Motor neuron (in vitro differentiated cells): ENCODE measurements at regions not wholly inside any gene's neighbourhood (a gene's known extent, or its start where the extent isn't known, plus 50 kb on each side); places are given as distances from the start of the nearest gene placed in this dataset.

ENCODE experiments used
- ATAC-seq, 8 experiments: fragments of 200-7000 bp; cut with Tn5 transposase; replicated peaks in 6 of 8; 2 replicates each; pipeline ENCODE4 v1.8.0; 2021; ENCODE audit warnings: mild to moderate bottlenecking in 8 of 8, moderate library complexity in 8 of 8
- H3K27ac ChIP-seq, 2 donors: fragments of 250-450 bp; sonication (Bioruptor Pico); 2 replicates each; pipeline ENCODE4 v1.9.0; 2021; ENCODE audit warnings: antibody characterized with exemption in 2 of 2, mild to moderate bottlenecking in 2 of 2, moderate library complexity in 1 of 2
- H3K4me1 ChIP-seq, 2 donors: fragments of 250-450 bp; sonication (Bioruptor Pico); replicated peaks in 1 of 2; 2 replicates each; pipeline ENCODE4 v1.6.1; 2021; ENCODE audit warnings: antibody characterized with exemption in 2 of 2, mild to moderate bottlenecking in 2 of 2, moderate library complexity in 1 of 2
- H3K4me3 ChIP-seq, 5 donors: fragments of 250-450 bp; sonication (Bioruptor Pico); 2 replicates each; pipeline ENCODE4 v1.9.0; 2021; ENCODE audit warnings: antibody characterized with exemption in 5 of 5, mild to moderate bottlenecking in 5 of 5, moderate library complexity in 4 of 5
- WGBS, 10 experiments: fragments of 450-650 bp; shearing (Covaris generic); methylation state at CpG; one replicate each; pipeline ENCODE4 v1.0.0; 2022; 5-methylcytosine and 5-hydroxymethylcytosine counted together
- in situ Hi-C, 9 experiments: fragments of 400-800 bp; cut with MboI; loops; one replicate each; pipeline ENCODE4 v1.15.0; 2021; ENCODE audit warnings: low sequenced_read_pairs in 9 of 9, low pct_unique_long_range_greater_than_20kb in 2 of 9; ENCODE audit not compliant: unreplicated experiment in 9 of 9

- peak in 1 of 8 experiments; percentile 24 for ATAC-seq
- no peaks in the 10 kb centered on the region for H3K4me1 ChIP-seq
- no peak overlapping the region for H3K27ac ChIP-seq
- in situ Hi-C loops: no loop called here
- H3K4me3 ChIP-seq: no peak overlapping the region
These were observed 73.8 kb downstream of the CBLN2 start for GRCh38 chr18:72470391-72470790.

- in situ Hi-C loops: no loop called here
- H3K27ac ChIP-seq: no peak overlapping the region
These were observed 76.0 kb downstream of the CBLN2 start for GRCh38 chr18:72468021-72468710.

GRCh38 chr18:72460210-72460680, 83.9 kb downstream of the CBLN2 start:
- no peak for ATAC-seq
- H3K4me1 ChIP-seq: no peaks in the 10 kb centered on the region
- 0 to 83% (median 49%) methylated on average over 1 of the region's 1 CpG; no CpG with 5 or more reads in 4 of the 10 experiments for WGBS, 10 experiments

More at GRCh38 chr18:72468021-72468710, 76.0 kb downstream of the CBLN2 start:
- no peak for ATAC-seq
- Histone ChIP-seq H3K4me3 (no peak overlapping the region), H3K4me1 (no peaks in the 10 kb centered on the region)
- WGBS, 10 experiments: 0 to 92% (median 47%) methylated on average over 1 to 4 of the region's 4 CpGs

GRCh38 chr18:72458271-72458670, 85.9 kb downstream of the CBLN2 start:
- Histone ChIP-seq H3K27ac (no peak overlapping the region), H3K4me3 (no peak overlapping the region), H3K4me1 (no peaks in the 10 kb centered on the region)
- in situ Hi-C loops: no loop called here
- ATAC-seq: no peak

More at GRCh38 chr18:72460210-72460680, 83.9 kb downstream of the CBLN2 start:
- no peak overlapping the region for H3K4me3 ChIP-seq
- no peak overlapping the region for H3K27ac ChIP-seq
- in situ Hi-C loops: no loop called here

- Histone ChIP-seq H3K4me1 (no peaks in the 10 kb centered on the region), H3K4me3 (no peak overlapping the region), H3K27ac (no peak overlapping the region)
- in situ Hi-C loops: no loop called here
- no peak for ATAC-seq
- 0 to 100% (median 82%) methylated on average over 1 of the region's 1 CpG; no CpG with 5 or more reads in 2 of the 10 experiments for WGBS, 10 experiments
These were observed 87.3 kb downstream of the CBLN2 start for GRCh38 chr18:72456802-72457201.

- in situ Hi-C loops: no loop called here
- Histone ChIP-seq H3K4me1 (peaks cover 0 to 3% of the 10 kb centered on the region in 2 donors), H3K4me3 (no peak overlapping the region), H3K27ac (no peak overlapping the region)
- 26 to 95% (median 66%) methylated on average over 2 to 6 of the region's 6 CpGs; no CpG with 5 or more reads in 1 of the 10 experiments for WGBS, 10 experiments
- no peak for ATAC-seq
These were observed 91.8 kb downstream of the CBLN2 start for GRCh38 chr18:72452328-72452727.

GRCh38 chr18:72444798-72445155, 99.4 kb downstream of the CBLN2 start:
- Histone ChIP-seq H3K4me1 (peaks cover 0 to 6% of the 10 kb centered on the region in 2 donors), H3K27ac (no peak overlapping the region), H3K4me3 (no peak overlapping the region)
- in situ Hi-C loops: no loop called here
- 4 to 60% (median 43%) methylated on average over 1 to 4 of the region's 4 CpGs; no CpG with 5 or more reads in 3 of the 10 experiments for WGBS, 10 experiments
- ATAC-seq: peak in 3 of 8 experiments; percentile 36 to 60 (median 47)

GRCh38 chr18:72444111-72444797, 99.9 kb downstream of the CBLN2 start:
- in situ Hi-C loops: no loop called here
- 14 to 80% (median 40%) methylated on average over 1 to 7 of the region's 7 CpGs; no CpG with 5 or more reads in 3 of the 10 experiments for WGBS, 10 experiments
- Histone ChIP-seq H3K27ac (no peak overlapping the region), H3K4me1 (peaks cover 0 to 3% of the 10 kb centered on the region in 2 donors), H3K4me3 (no peak overlapping the region)
- peak in 3 of 8 experiments; percentile 63 to 69 (median 68) for ATAC-seq

GRCh38 chr18:72436401-72436800, 107.7 kb downstream of the CBLN2 start:
- ATAC-seq: peak in 1 of 8 experiments; percentile 70
- Histone ChIP-seq H3K27ac (no peak overlapping the region), H3K4me3 (no peak overlapping the region), H3K4me1 (no peaks in the 10 kb centered on the region)
- in situ Hi-C loops: no loop called here
- 0 to 100% (median 42%) methylated on average over 1 to 3 of the region's 3 CpGs for WGBS, 10 experiments

GRCh38 chr18:72433756-72434155, 110.4 kb downstream of the CBLN2 start:
- in situ Hi-C loops: no loop called here
- ATAC-seq: no peak
- WGBS, 10 experiments: 31 to 95% (median 83%) methylated on average over 1 to 5 of the region's 5 CpGs

GRCh38 chr18:72427721-72428120, 116.4 kb downstream of the CBLN2 start:
- Histone ChIP-seq H3K27ac (no peak overlapping the region), H3K4me3 (no peak overlapping the region), H3K4me1 (no peaks in the 10 kb centered on the region)
- no peak for ATAC-seq
- 0 to 84% (median 37%) methylated on average over 1 to 2 of the region's 2 CpGs; no CpG with 5 or more reads in 2 of the 10 experiments for WGBS, 10 experiments
- in situ Hi-C loops: no loop called here

More at GRCh38 chr18:72433756-72434155, 110.4 kb downstream of the CBLN2 start:
- Histone ChIP-seq H3K4me1 (no peaks in the 10 kb centered on the region), H3K4me3 (no peak overlapping the region), H3K27ac (no peak overlapping the region)

GRCh38 chr18:72419914-72420313, 124.2 kb downstream of the CBLN2 start:
- no peak for ATAC-seq
- Histone ChIP-seq H3K4me3 (no peak overlapping the region), H3K4me1 (no peaks in the 10 kb centered on the region), H3K27ac (no peak overlapping the region)
- WGBS, 10 experiments: 14 to 82% (median 67%) methylated on average over 1 to 4 of the region's 4 CpGs; no CpG with 5 or more reads in 5 of the 10 experiments
- in situ Hi-C loops: no loop called here

GRCh38 chr18:72412927-72413326, 131.2 kb downstream of the CBLN2 start:
- H3K27ac ChIP-seq: no peak overlapping the region
- in situ Hi-C loops: no loop called here

More at GRCh38 chr18:72412927-72413326, 131.2 kb downstream of the CBLN2 start:
- Histone ChIP-seq H3K4me1 (no peaks in the 10 kb centered on the region), H3K4me3 (no peak overlapping the region)
- peak in 4 of 8 experiments; percentile 31 to 74 (median 58) for ATAC-seq
- WGBS, 10 experiments: 3 to 65% (median 37%) methylated on average over 1 to 5 of the region's 5 CpGs; no CpG with 5 or more reads in 2 of the 10 experiments
